ENCODE measurements at regions not wholly inside any gene's neighbourhood (a gene's known extent, or its start where the extent isn't known, plus 50 kb on each side); places are given as distances from the start of the nearest gene placed in this dataset.

DNA sequence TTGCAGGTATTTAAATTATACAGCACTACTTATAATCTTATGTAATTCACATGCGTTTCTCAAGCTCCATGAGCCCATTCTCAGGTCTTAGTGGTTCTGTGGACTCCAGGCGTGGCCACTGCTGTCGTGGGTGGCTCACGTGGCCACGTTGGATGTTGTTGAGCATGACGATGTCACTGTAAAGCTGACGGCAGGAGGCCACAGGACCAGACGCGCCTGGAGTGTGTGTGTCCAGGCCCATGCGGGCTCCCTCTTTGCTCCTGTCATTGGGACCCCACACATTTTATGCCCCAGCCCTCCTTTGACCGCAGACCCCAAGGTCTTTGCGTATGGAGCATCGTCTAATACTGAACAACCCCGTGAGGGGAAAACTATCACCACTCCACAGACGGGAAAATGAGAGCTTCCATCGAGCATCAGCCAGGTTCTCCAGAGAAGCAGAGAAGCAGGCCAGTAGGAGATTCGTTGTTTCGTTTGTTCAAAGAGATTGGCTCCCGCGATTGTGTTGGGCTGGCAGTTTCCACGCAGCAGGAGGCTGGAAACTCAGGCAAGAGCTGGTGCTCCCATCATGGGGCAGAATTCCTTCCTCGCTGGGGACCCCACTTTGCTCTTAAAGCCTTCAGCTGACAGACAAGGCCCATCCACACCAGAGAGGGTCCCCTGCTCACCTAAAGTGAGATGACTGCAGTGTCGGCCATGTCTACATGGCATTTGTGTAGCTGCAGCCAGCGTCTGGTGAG lies 129.3 kb upstream of the SPACA7 start:
- no peak for DNase-seq (ENCODE audit: low spot score)

GRCh38 chr13:112247471-112248405 lies 128.4 kb upstream of the SPACA7 start:
- no peak for DNase-seq (ENCODE audit: low spot score)

GRCh38 chr13:112248406-112248760 lies 127.8 kb upstream of the SPACA7 start:
- DNase-seq (ENCODE audit: low spot score) = no peak

- no peak for DNase-seq (ENCODE audit: low spot score)
Observed at GRCh38 chr13:112248862-112249592, 127.1 kb upstream of the SPACA7 start.

- no peak for DNase-seq (ENCODE audit: low spot score)
Observed at GRCh38 chr13:112249644-112250610, 126.2 kb upstream of the SPACA7 start.

DNA sequence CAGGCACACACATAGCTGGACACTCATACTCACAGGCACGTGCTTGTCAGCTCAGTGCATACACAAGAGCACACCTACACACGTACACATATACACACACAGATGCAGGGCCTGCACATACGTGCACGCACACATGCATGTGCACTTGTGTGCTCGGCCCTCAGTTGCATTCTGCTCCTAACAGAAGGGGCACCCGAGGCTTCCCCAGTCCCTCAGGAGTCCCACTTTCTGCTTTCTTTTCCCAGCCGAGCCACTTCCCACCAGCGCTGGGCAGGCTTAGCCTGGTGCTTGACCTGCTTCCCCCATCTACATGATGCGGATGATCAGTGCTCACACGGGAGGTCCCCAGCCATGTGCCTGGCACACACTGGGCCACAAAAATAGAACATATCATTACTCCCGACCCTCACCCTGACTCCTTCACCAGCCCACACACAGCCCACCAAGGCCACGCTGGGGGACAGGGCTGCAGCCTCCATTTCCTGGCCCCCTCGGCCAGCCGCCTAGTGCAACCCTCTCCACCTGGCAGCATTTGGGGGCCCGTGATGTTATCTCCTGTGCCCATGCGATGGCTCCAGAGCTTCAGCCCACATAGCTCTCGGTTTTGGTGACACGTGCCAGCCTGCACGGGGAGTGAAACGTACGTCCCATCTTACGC lies 125.2 kb upstream of the SPACA7 start:
- no peak for DNase-seq (ENCODE audit: low spot score)

DNA sequence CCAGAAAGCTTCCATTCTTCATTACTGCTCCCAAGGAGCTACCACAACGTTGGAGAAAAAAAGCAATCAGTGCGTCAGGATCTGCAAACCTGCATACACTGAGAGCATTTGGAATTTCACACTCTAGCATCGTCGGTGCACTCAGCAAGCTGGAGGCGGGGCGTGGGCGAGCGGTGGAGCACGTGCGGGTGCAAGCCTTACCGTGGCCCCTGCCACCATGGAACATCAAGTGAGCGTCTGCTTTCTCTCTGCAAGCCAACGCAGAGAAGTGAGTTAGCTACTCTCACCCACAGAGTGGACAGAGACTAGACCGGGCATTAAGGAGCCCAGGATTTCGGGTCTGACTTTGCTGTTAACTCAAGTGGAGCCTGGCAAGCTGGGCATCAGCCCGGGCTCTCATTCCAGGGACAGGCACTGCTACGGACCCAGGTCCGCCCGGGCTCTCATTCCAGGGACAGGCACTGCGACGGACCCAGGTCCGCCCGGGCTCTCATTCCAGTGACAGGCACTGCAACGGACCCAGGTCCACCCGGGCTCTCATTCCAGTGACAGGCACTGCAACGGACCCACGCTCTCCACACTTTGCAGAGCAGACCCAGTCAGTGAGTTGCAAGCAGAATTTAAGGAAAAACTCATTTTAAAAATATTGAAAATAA lies 124.1 kb upstream of the SPACA7 start:
- DNase-seq (ENCODE audit: low spot score) = peak; percentile 12

DNA sequence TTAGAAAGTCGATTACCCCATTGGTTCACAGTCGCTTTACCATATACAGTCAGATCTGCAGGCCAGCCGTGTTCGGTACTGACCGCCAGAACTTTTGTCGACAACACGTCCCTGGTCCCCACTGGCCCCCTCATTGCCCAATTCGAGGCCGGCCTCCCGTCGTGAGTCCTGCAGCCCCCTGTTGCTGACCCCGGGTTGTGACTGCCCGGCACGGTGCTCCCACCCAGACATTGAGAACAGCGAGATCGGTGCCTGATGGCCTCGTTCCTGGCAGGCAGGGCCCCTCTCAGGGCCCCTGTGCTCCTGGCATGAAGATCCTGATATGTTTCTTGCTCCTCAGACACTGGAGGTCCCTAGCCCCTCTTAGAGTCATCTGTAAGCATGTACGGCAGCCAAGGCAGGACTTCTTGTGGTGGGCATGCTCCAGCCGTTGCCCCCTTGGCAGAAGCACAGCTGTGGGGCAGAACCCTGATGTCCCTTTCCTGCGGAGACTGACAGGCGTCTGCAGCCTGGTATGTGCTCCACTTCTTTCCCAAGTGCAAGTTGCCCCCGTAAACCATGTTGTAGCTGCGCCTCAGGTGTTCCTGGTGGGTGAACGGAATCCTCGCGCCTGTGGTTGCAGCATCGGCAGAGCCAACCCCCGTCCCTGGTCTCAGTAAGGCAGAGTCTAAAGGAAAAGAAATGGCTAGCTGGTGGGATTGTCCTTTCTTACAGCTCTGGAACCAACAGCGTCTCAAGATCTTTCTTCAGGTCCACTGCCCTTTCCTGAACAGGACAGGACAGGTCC lies 123.2 kb upstream of the SPACA7 start:
- DNase-seq (ENCODE audit: low spot score) = no peak

- DNase-seq (ENCODE audit: low spot score) = no peak
Observed at GRCh38 chr13:112253631-112254030, 122.5 kb upstream of the SPACA7 start.

DNA sequence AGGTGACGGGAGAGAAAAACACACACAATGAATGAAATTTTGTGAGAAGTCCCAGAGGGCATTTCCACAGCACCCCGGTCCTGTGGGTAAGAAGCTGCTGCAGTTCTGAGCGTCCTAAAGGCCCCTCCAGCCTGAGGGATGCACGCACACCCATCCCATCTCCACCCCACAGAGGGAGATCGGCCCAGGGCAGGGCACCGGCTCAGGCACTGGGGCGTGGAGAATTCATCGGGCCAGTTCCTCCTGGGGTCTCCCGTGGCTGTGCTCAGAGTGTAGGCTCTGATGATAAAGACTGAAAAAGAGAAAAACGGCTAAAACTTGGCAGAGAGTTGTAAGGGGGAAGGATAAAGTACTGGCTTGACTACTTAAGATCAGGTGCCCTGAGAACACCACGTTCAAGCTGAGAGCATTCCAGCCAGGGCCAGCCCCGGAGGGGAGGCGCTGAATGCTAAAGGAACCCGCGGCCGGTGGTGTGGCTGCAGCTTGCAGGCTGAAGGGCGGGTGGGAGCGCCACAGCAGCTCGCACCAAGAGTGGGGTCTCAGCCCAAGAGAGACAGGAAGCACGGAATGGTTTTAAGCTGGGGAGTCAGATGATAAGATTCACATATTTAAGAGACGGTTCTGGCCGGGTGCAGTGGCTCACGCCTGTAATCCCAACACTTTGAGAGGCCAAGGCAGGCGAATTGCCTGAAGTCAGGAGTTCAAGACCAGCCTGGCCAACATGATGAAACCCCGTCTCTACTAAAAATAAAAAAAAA lies 121.9 kb upstream of the SPACA7 start:
- DNase-seq (ENCODE audit: low spot score) = no peak

- DNase-seq (ENCODE audit: low spot score) = no peak
Observed at GRCh38 chr13:112254900-112255299, 121.3 kb upstream of the SPACA7 start.

- no peak for DNase-seq (ENCODE audit: low spot score)
Observed at GRCh38 chr13:112255550-112256120, 120.5 kb upstream of the SPACA7 start.

DNA sequence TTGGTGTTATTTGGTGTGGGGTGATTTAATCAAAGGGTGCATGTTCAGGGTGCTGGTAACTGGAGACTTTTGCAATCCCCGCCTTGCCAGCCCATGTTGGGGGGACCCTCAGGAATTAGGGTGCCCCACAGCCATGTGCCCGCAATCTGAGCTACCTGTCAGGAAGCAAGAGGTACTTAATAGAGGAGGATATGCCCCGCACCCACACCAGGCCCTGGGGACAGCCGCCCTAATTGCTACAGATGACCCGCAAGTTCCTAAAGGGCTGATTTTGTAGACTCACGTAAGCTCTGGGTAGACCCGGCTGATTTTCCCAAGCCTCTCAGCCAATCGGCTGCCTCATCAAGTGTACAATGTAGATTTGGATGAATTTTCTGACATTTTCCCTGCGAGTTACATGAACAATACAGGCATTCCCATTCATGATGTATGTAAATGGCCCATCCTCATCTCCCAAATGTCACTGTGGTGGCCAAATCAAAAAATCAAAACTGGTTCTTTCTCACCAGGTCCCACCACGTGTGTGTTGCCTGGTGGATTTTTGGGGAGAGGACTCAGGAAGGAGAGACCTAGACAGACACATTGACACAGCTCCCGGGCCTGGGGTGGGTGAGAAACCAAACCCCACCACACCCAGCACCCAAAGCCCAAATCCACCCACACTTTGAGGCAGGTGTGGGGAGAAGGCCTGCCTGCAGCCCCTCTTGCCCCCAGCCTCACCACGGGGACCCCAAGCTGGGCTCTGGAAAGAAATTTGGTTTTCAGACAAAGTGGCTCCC lies 119.2 kb upstream of the SPACA7 start:
- DNase-seq (ENCODE audit: low spot score) = no peak

- no peak for DNase-seq (ENCODE audit: low spot score)
Observed at GRCh38 chr13:112259511-112259910, 116.6 kb upstream of the SPACA7 start.

GRCh38 chr13:112260108-112261055 lies 115.8 kb upstream of the SPACA7 start:
- DNase-seq (ENCODE audit: low spot score) = no peak

- no peak for DNase-seq (ENCODE audit: low spot score)
Observed at GRCh38 chr13:112261924-112262323, 114.2 kb upstream of the SPACA7 start.

All from putamen (tissue), 1 donor.